GM23248 (cell line): ENCODE measurements at regions not wholly inside any gene's neighbourhood (a gene's known extent, or its start where the extent isn't known, plus 50 kb on each side); places are given as distances from the start of the nearest gene placed in this dataset.

Experiments
- EZH2 ChIP-seq: fragments of 200-600 bp; sonication (generic); IDR thresholded peaks from 2 replicates; pipeline ENCODE4 v1.6.1; 2018; ENCODE audit warnings: antibody characterized with exemption, mild to moderate bottlenecking; ENCODE audit not compliant: insufficient read depth, poor library complexity, severe bottlenecking
- EZH2phosphoT487 ChIP-seq: fragments of 200-600 bp; sonication (generic); IDR thresholded peaks from 2 replicates; pipeline ENCODE4 v1.6.1; 2018; ENCODE audit warnings: antibody characterized with exemption, moderate library complexity, mild to moderate bottlenecking, low read depth; ENCODE audit not compliant: insufficient read depth

DNA sequence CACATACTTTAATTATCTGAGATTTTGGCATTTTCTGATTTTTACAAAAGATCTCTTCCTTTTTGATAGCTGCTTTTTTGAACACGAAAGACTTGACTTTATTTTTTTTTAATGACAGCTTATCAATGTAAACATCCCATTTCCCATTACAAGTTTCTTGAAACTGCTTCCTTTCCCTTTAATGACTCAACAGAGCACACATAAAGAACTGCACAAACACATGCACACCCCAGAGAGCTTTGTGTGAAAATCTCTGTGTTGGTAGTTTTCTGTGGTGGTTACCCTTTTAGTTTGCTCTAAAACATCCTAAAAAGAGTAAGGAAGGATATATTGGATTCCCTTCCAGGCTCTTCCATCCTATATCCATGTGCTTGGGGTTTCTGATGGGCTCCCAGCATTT lies 125.1 kb upstream of the ZNF32 start:
- TF ChIP-seq EZH2phosphoT487 (no peak), EZH2 (no peak)
